Thymus (tissue), 11 donors: ENCODE measurements at regions not wholly inside any gene's neighbourhood (a gene's known extent, or its start where the extent isn't known, plus 50 kb on each side); places are given as distances from the start of the nearest gene placed in this dataset.

Experiments used
- DNase-seq, 9 donors: peaks; one replicate each; pipeline ENCODE4 v3.0.0-alpha.2; 2013; ENCODE audit warnings: low spot score in 9 of 9, low read depth in 6 of 9, missing footprints in 1 of 9
- H3K27ac ChIP-seq, 2 donors: one replicate each; pipeline ENCODE4 v1.5.1; 2013; ENCODE audit warnings: control low read depth in 1 of 2, low read depth in 1 of 2, low read length in 1 of 2, mild to moderate bottlenecking in 1 of 2, moderate library complexity in 1 of 2
- H3K27me3 ChIP-seq, 2 donors: one replicate each; pipeline ENCODE4 v1.5.1; 2013; ENCODE audit warnings: low read length in 1 of 2; ENCODE audit not compliant: control insufficient read depth in 2 of 2, insufficient read depth in 1 of 2
- H3K36me3 ChIP-seq, 2 donors: one replicate each; pipeline ENCODE4 v1.5.1; 2013; ENCODE audit warnings: low read length in 1 of 2, mild to moderate bottlenecking in 1 of 2, moderate library complexity in 1 of 2; ENCODE audit not compliant: control insufficient read depth in 2 of 2, insufficient read depth in 2 of 2
- H3K4me1 ChIP-seq, 2 donors: one replicate each; pipeline ENCODE4 v1.5.1; 2013; ENCODE audit warnings: low read length in 2 of 2; ENCODE audit not compliant: control insufficient read depth in 2 of 2, insufficient read depth in 2 of 2
- H3K4me3 ChIP-seq, 2 donors: one replicate each; pipeline ENCODE4 v1.5.1; 2013; ENCODE audit warnings: low read length in 2 of 2, control low read depth in 1 of 2, mild to moderate bottlenecking in 1 of 2
- H3K9me3 ChIP-seq, 2 donors: one replicate each; pipeline ENCODE4 v1.5.1; 2013; ENCODE audit warnings: low read length in 1 of 2, mild to moderate bottlenecking in 1 of 2; ENCODE audit not compliant: control insufficient read depth in 2 of 2, insufficient read depth in 1 of 2
- WGBS: extraction: QIAGEN DNeasy Blood & Tissue Kit; methylation state at CpG from one replicate; pipeline ENCODE4 v1.1.7; 2013; 5-methylcytosine and 5-hydroxymethylcytosine counted together
- donor health status: healthy.

- no peaks in the 10 kb centered on the region for H3K4me1 ChIP-seq
- no peaks in the 10 kb centered on the region for H3K9me3 ChIP-seq
- H3K36me3 ChIP-seq: no peaks in the 10 kb centered on the region
- 95% methylated on average over 5 of the region's 5 CpGs for WGBS
- DNase-seq: no peak
- no peaks in the 10 kb centered on the region for H3K27me3 ChIP-seq
- no peak overlapping the region for H3K27ac ChIP-seq
- no peak overlapping the region for H3K4me3 ChIP-seq
Observed at GRCh38 chr2:217636578-217636977, 366.2 kb downstream of the TNS1 start.

GRCh38 chr2:217634871-217635270 is 367.9 kb downstream of the TNS1 start:
- no peaks in the 10 kb centered on the region for H3K4me1 ChIP-seq
- H3K9me3 ChIP-seq: no peaks in the 10 kb centered on the region
- H3K36me3 ChIP-seq: no peaks in the 10 kb centered on the region
- DNase-seq: no peak
- H3K27ac ChIP-seq: no peak overlapping the region
- peaks cover 0 to 3% of the 10 kb centered on the region in 2 donors for H3K27me3 ChIP-seq
- no peak overlapping the region for H3K4me3 ChIP-seq
- 62% methylated on average over 1 of the region's 1 CpG for WGBS

DNA sequence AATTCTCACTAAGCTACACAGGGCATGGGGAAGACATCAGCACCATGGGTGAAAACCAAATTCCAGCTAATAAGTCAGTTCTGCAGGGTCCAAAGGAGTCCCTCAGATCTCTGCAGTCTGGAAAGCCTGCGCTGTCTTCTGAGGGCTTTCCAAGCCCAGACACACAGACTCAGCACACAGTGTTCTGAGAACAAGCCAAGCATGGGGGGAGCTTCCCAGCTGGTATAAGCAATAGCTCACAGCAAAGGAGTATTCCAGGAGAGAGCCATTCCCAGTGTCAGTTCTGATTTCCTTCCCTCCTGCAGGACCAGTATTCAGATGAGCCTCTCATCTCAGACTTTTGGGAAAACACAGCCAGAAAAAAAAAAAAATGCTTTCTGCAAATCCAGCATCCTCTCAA is 370.8 kb downstream of the TNS1 start:
- Histone ChIP-seq H3K9me3 (no peaks in the 10 kb centered on the region), H3K36me3 (no peaks in the 10 kb centered on the region), H3K4me1 (no peaks in the 10 kb centered on the region), H3K27ac (no peak overlapping the region), H3K4me3 (no peak overlapping the region), H3K27me3 (peaks cover 0 to 5% of the 10 kb centered on the region in 2 donors)
- WGBS: 93% methylated on average over 1 of the region's 1 CpG
- no peak for DNase-seq

DNA sequence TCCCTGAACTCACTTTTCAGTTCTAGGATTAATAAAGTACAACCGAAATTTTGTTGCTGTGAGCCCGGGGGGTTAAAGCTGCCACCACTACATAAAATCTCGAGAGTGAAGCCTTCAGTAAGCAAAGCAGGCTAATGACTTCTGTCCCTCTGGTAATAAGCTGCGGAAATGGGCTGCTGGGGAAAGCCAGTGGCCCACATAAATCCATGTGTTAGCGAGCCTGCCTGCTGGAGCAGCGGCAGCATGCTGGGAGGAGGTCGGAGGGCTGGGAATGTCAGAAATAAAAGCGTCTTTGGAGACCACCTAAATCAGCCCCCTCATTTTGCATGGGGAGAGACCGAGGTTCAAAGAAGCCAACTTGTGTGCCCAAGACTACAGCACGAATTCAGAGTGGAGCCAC is 371.7 kb downstream of the TNS1 start:
- Histone ChIP-seq H3K36me3 (no peaks in the 10 kb centered on the region), H3K27me3 (peaks cover 0 to 5% of the 10 kb centered on the region in 2 donors)
- WGBS: 76% methylated on average over 10 of the region's 10 CpGs

DNA sequence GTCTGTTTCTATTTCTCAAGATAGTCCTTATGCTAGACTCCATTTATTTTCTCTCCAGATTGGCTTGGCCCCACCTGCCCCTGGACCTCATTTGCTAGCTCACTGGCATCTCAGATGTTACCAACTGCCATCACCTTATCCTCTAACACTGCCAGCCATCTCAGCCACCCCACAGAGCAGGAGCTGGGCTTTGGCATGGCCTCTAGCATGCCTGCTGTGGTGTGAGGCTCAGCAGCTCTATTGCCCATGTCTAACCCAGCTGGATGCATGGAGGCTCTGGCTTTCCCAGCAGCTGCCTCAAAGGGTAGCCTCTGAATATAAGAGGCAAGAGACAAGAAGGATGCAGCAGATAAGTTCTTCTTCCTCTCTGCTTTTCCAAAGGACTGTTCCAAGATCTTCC is 373.4 kb downstream of the TNS1 start:
- no peak for DNase-seq
- Histone ChIP-seq H3K4me3 (no peak overlapping the region), H3K4me1 (no peaks in the 10 kb centered on the region), H3K9me3 (no peaks in the 10 kb centered on the region), H3K27me3 (peaks cover 0 to 5% of the 10 kb centered on the region in 2 donors), H3K27ac (no peak overlapping the region), H3K36me3 (no peaks in the 10 kb centered on the region)

More for the DNA sequence above, 371.7 kb downstream of the TNS1 start:
- no peak overlapping the region for H3K27ac ChIP-seq
- H3K4me3 ChIP-seq: no peak overlapping the region
- no peaks in the 10 kb centered on the region for H3K4me1 ChIP-seq
- no peaks in the 10 kb centered on the region for H3K9me3 ChIP-seq
- DNase-seq: no peak

DNA sequence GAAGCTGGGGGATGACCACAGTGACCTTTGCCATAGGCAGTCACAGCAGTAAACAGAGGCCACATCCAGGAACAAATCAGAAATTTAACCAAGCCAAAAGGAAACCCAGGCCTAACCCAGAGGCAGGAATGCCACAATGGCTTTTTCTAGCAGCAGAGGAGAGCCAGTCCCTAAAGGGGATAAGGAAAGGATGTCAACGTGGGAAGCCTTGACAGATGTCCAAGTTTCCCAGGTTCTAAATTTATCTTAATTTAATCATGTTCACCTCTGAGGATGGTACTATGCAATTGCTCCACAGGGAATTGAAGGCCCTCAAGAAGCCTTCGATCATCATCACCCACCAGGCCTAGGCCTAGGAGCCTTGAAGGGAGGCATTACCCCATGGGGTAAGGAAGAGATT is 374.7 kb downstream of the TNS1 start:
- H3K9me3 ChIP-seq: no peaks in the 10 kb centered on the region
- no peaks in the 10 kb centered on the region for H3K4me1 ChIP-seq
- H3K27ac ChIP-seq: no peak overlapping the region
- peaks cover 0 to 5% of the 10 kb centered on the region in 2 donors for H3K27me3 ChIP-seq
- WGBS: 96% methylated on average over 2 of the region's 2 CpGs
- DNase-seq: no peak
- no peak overlapping the region for H3K4me3 ChIP-seq
- no peaks in the 10 kb centered on the region for H3K36me3 ChIP-seq

- DNase-seq: no peak
- Histone ChIP-seq H3K27ac (no peak overlapping the region), H3K4me3 (no peak overlapping the region), H3K36me3 (no peaks in the 10 kb centered on the region), H3K4me1 (no peaks in the 10 kb centered on the region), H3K27me3 (peaks cover 0 to 5% of the 10 kb centered on the region in 2 donors), H3K9me3 (no peaks in the 10 kb centered on the region)
- WGBS: 94% methylated on average over 5 of the region's 5 CpGs
Observed at GRCh38 chr2:217626926-217627325, 375.9 kb downstream of the TNS1 start.

GRCh38 chr2:217625557-217626169 is 377.1 kb downstream of the TNS1 start:
- no peaks in the 10 kb centered on the region for H3K36me3 ChIP-seq
- no peak overlapping the region for H3K4me3 ChIP-seq
- no peaks in the 10 kb centered on the region for H3K4me1 ChIP-seq
- H3K27ac ChIP-seq: no peak overlapping the region
- 94% methylated on average over 4 of the region's 4 CpGs for WGBS
- peaks cover 0 to 4% of the 10 kb centered on the region in 2 donors for H3K27me3 ChIP-seq
- no peaks in the 10 kb centered on the region for H3K9me3 ChIP-seq
- DNase-seq: no peak

GRCh38 chr2:217623281-217623912 is 379.4 kb downstream of the TNS1 start:
- Histone ChIP-seq H3K36me3 (no peaks in the 10 kb centered on the region), H3K4me3 (no peak overlapping the region), H3K27ac (no peak overlapping the region), H3K27me3 (peaks cover 0 to 3% of the 10 kb centered on the region in 2 donors), H3K4me1 (no peaks in the 10 kb centered on the region), H3K9me3 (no peaks in the 10 kb centered on the region)
- WGBS: 95% methylated on average over 2 of the region's 2 CpGs
- no peak for DNase-seq
